Caco-2 (cell line): ENCODE measurements at regions not wholly inside any gene's neighbourhood (a gene's known extent, or its start where the extent isn't known, plus 50 kb on each side); places are given as distances from the start of the nearest gene placed in this dataset.

Experiments
- BruUV-seq: library from RNA; stranded (reverse); fragments of 400-500 nt; replicated peaks from 2 replicates; lab custom pipeline; 2021; lab: Mats Ljungman, UMichigan
- CTCF ChIA-PET: fragments of 300-600 bp; sonication (Branson Sonifier 250); formaldehyde crosslinking; loops from one replicate; lab custom pipeline; 2022; ENCODE audit warnings: antibody characterized with exemption; lab: Charles Lee
- POLR2A ChIA-PET: fragments of 300-600 bp; sonication (Branson Sonifier 250); formaldehyde crosslinking; loops from one replicate; lab custom pipeline; 2022; ENCODE audit warnings: antibody characterized with exemption; lab: Charles Lee
- DNase-seq, 2 experiments: peaks; one replicate each; pipeline versions ENCODE4 v3.0.0 to v3.0.0-alpha.2; 2020 to 2022
- H3K27me3 ChIP-seq: replicated peaks from 2 replicates; pipeline ENCODE4 v1.6.0; 2011; ENCODE audit warnings: low read length; ENCODE audit not compliant: control insufficient read depth, insufficient read depth
- H3K36me3 ChIP-seq: 2 replicates; pipeline ENCODE4 v1.5.1; 2011; ENCODE audit warnings: low read length; ENCODE audit not compliant: control insufficient read depth, insufficient read depth
- H3K4me1 ChIP-seq: fragments of 250-450 bp; sonication (Bioruptor Pico); 2 replicates; pipeline ENCODE4 v1.5.1; 2020; ENCODE audit warnings: mild to moderate bottlenecking
- H3K4me3 ChIP-seq: 2 replicates; pipeline ENCODE4 v1.5.1; 2011; ENCODE audit warnings: low read depth, mild to moderate bottlenecking, control low read depth, low read length
- H3K9me3 ChIP-seq: fragments of 250-450 bp; sonication (Bioruptor Pico); 2 replicates; pipeline ENCODE4 v1.5.1; 2020; ENCODE audit warnings: mild to moderate bottlenecking, moderate library complexity
- H3K27ac Mint-ChIP-seq: one replicate; pipeline ENCODE4 v1.8.0; 2022; ENCODE audit warnings: mixed read lengths; ENCODE audit not compliant: unreplicated experiment
- H3K27me3 Mint-ChIP-seq: one replicate; pipeline ENCODE4 v1.8.0; 2022; ENCODE audit warnings: mixed read lengths; ENCODE audit not compliant: insufficient read depth, unreplicated experiment
- H3K36me3 Mint-ChIP-seq: one replicate; pipeline ENCODE4 v1.8.0; 2022; ENCODE audit warnings: mild to moderate bottlenecking, mixed read lengths; ENCODE audit not compliant: insufficient read depth, unreplicated experiment
- H3K4me1 Mint-ChIP-seq: one replicate; pipeline ENCODE4 v1.8.0; 2022; ENCODE audit warnings: low read depth, mixed read lengths; ENCODE audit not compliant: unreplicated experiment
- H3K4me3 Mint-ChIP-seq: one replicate; pipeline ENCODE4 v1.8.0; 2022; ENCODE audit warnings: mild to moderate bottlenecking, moderate library complexity, mixed read lengths; ENCODE audit not compliant: unreplicated experiment
- H3K9me3 Mint-ChIP-seq: one replicate; pipeline ENCODE4 v1.8.0; 2022; ENCODE audit warnings: mixed read lengths; ENCODE audit not compliant: unreplicated experiment
- CTCF ChIP-seq, 2 experiments: fragments of 200-600 bp in 1 of 2; IDR thresholded peaks; 1 replicate in 1 of 2; 2 replicates in 1 of 2; pipeline versions ENCODE4 v1.5.1 to v1.8.0; 2011 to 2022; ENCODE audit warnings: antibody characterized with exemption in 1 of 2, control low read depth in 1 of 2, inconsistent platforms in 1 of 2, low read depth in 1 of 2, low read length in 1 of 2, mild to moderate bottlenecking in 1 of 2, moderate library complexity in 1 of 2; ENCODE audit not compliant: insufficient read depth in 1 of 2, severe bottlenecking in 1 of 2, unreplicated experiment in 1 of 2
- intact Hi-C: fragments of 100-400 bp; cut with micrococcal nuclease; formaldehyde crosslinking; loops from one replicate; pipeline ENCODE4 v1.10.0; 2022; ENCODE audit not compliant: unreplicated experiment

- H3K27me3 ChIP-seq = no peaks in the 10 kb centered on the region
- no peaks in the 10 kb centered on the region for H3K4me1 ChIP-seq
- peaks cover 3% of the 10 kb centered on the region for H3K27me3 Mint-ChIP-seq
- no peak overlapping the region for H3K4me3 Mint-ChIP-seq
- ChIA-PET POLR2A (no interaction called here), CTCF (no interaction called here)
- no peak for DNase-seq
- no peaks in the 10 kb centered on the region for H3K9me3 Mint-ChIP-seq
- peaks cover 6% of the 10 kb centered on the region for H3K36me3 Mint-ChIP-seq
- no peak overlapping the region for H3K4me3 ChIP-seq
- H3K27ac Mint-ChIP-seq = no peak overlapping the region
- TF ChIP-seq CTCF (IDR thresholded peaks at IDR 0.05; ENCODE audit: insufficient read depth in 1 of 2, low read depth in 1 of 2, low read length in 1 of 2, severe bottlenecking in 1 of 2, unreplicated experiment in 1 of 2) = no peak
- H3K9me3 ChIP-seq = no peaks in the 10 kb centered on the region
- intact Hi-C loops = no loop called here
- no peaks in the 10 kb centered on the region for H3K36me3 ChIP-seq
- peaks cover 9% of the 10 kb centered on the region for H3K4me1 Mint-ChIP-seq
- no TSS peak for BruUV-seq
Observed at GRCh38 chr3:18237251-18238005, 187.7 kb downstream of the SATB1 start.

- BruUV-seq = no TSS peak
- no peaks in the 10 kb centered on the region for H3K36me3 ChIP-seq
- H3K27ac Mint-ChIP-seq = no peak overlapping the region
- H3K4me3 ChIP-seq = no peak overlapping the region
- POLR2A ChIA-PET = no interaction called here
- no peaks in the 10 kb centered on the region for H3K9me3 ChIP-seq
- no peaks in the 10 kb centered on the region for H3K27me3 ChIP-seq
- intact Hi-C loops = no loop called here
- TF ChIP-seq CTCF (IDR thresholded peaks at IDR 0.05; ENCODE audit: insufficient read depth in 1 of 2, low read depth in 1 of 2, low read length in 1 of 2, severe bottlenecking in 1 of 2, unreplicated experiment in 1 of 2) = no peak
- no peaks in the 10 kb centered on the region for H3K4me1 ChIP-seq
- peaks cover 9% of the 10 kb centered on the region for H3K4me1 Mint-ChIP-seq
- peaks cover 2% of the 10 kb centered on the region for H3K36me3 Mint-ChIP-seq
- H3K4me3 Mint-ChIP-seq = no peak overlapping the region
- DNase-seq = no peak
- H3K27me3 Mint-ChIP-seq = peaks cover 3% of the 10 kb centered on the region
- CTCF ChIA-PET = no interaction called here
- no peaks in the 10 kb centered on the region for H3K9me3 Mint-ChIP-seq
Observed at GRCh38 chr3:18236726-18237125, 188.4 kb downstream of the SATB1 start.

- BruUV-seq = no TSS peak
- Mint-ChIP-seq H3K27me3 (peaks cover 3% of the 10 kb centered on the region), H3K9me3 (no peaks in the 10 kb centered on the region), H3K36me3 (no peaks in the 10 kb centered on the region), H3K4me1 (peaks cover 9% of the 10 kb centered on the region), H3K4me3 (no peak overlapping the region), H3K27ac (no peak overlapping the region)
- TF ChIP-seq CTCF (IDR thresholded peaks at IDR 0.05; ENCODE audit: insufficient read depth in 1 of 2, low read depth in 1 of 2, low read length in 1 of 2, severe bottlenecking in 1 of 2, unreplicated experiment in 1 of 2) = no peak
- CTCF ChIA-PET = no interaction called here
- no peaks in the 10 kb centered on the region for H3K27me3 ChIP-seq
- H3K4me1 ChIP-seq = no peaks in the 10 kb centered on the region
- H3K9me3 ChIP-seq = no peaks in the 10 kb centered on the region
- intact Hi-C loops = no loop called here
- POLR2A ChIA-PET = no interaction called here
- no peak for DNase-seq
- H3K4me3 ChIP-seq = no peak overlapping the region
- H3K36me3 ChIP-seq = no peaks in the 10 kb centered on the region
Observed at GRCh38 chr3:18234717-18235335, 190.3 kb downstream of the SATB1 start.
